DOHH2 (cell line): ENCODE measurements at regions not wholly inside any gene's neighbourhood (a gene's known extent, or its start where the extent isn't known, plus 50 kb on each side); places are given as distances from the start of the nearest gene placed in this dataset.

Source experiments
- H3F3A ChIP-seq: fragments of 200-600 bp; sonication (generic), shearing (Covaris generic); 2 replicates; pipeline ENCODE4 v1.6.0; 2016; ENCODE audit warnings: antibody characterized with exemption, mild to moderate bottlenecking; ENCODE audit not compliant: control insufficient read depth, insufficient read depth
- H3K27ac ChIP-seq: fragments of 200-600 bp; sonication (generic); 2 replicates; pipeline ENCODE4 v1.5.1; 2014; ENCODE audit warnings: low read depth, mild to moderate bottlenecking, low read length, moderate library complexity
- H3K27me3 ChIP-seq: fragments of 200-600 bp; sonication (generic); 2 replicates; pipeline ENCODE4 v1.6.1; 2014; ENCODE audit warnings: mild to moderate bottlenecking, low read length, mixed read lengths; ENCODE audit not compliant: control insufficient read depth
- H3K36me3 ChIP-seq: fragments of 200-600 bp; sonication (generic); 2 replicates; pipeline ENCODE4 v1.6.1; 2014; ENCODE audit warnings: mild to moderate bottlenecking, low read length, moderate library complexity, mixed read lengths; ENCODE audit not compliant: control insufficient read depth
- H3K4me1 ChIP-seq: fragments of 200-600 bp; sonication (generic); 2 replicates; pipeline ENCODE4 v1.6.1; 2014; ENCODE audit warnings: mild to moderate bottlenecking, low read length, mixed read lengths; ENCODE audit not compliant: control insufficient read depth
- H3K4me2 ChIP-seq: fragments of 200-600 bp; sonication (generic); 2 replicates; pipeline ENCODE4 v1.6.0; 2014; ENCODE audit warnings: mild to moderate bottlenecking, low read length, moderate library complexity
- H3K4me3 ChIP-seq: fragments of 200-600 bp; sonication (generic); 2 replicates; pipeline ENCODE4 v1.5.1; 2014; ENCODE audit warnings: mild to moderate bottlenecking, low read length, mixed read lengths
- H3K79me2 ChIP-seq: fragments of 200-600 bp; sonication (generic); 2 replicates; pipeline ENCODE4 v1.6.1; 2014; ENCODE audit warnings: mild to moderate bottlenecking, low read length, mixed read lengths; ENCODE audit not compliant: control insufficient read depth
- H3K9me2 ChIP-seq: fragments of 200-600 bp; sonication (generic); replicated peaks from 2 replicates; pipeline ENCODE4 v1.6.1; 2014; ENCODE audit warnings: mild to moderate bottlenecking, low read length, mixed read lengths; ENCODE audit not compliant: control insufficient read depth
- H3K9me3 ChIP-seq: fragments of 200-600 bp; sonication (generic); 2 replicates; pipeline ENCODE4 v1.6.1; 2014; ENCODE audit warnings: antibody characterized with exemption, low read length, mixed read lengths; ENCODE audit not compliant: control insufficient read depth, insufficient read depth
- H4K20me1 ChIP-seq: fragments of 200-600 bp; sonication (generic); 2 replicates; pipeline ENCODE4 v1.6.0; 2014; ENCODE audit warnings: low read depth, mild to moderate bottlenecking, antibody characterized with exemption, low read length, moderate library complexity; ENCODE audit not compliant: control insufficient read depth, insufficient read depth
- EZH2phosphoT487 ChIP-seq: fragments of 200-600 bp; sonication (generic); IDR thresholded peaks from 2 replicates; pipeline ENCODE4 v1.6.1; 2017; ENCODE audit warnings: borderline replicate concordance, mild to moderate bottlenecking, antibody characterized with exemption, low read length, moderate library complexity, mixed read lengths
- TF ChIP-seq, protein P1 (sequence below): fragments of 200-600 bp; sonication (generic); IDR thresholded peaks from one replicate; pipeline ENCODE4 v1.5.1; 2014; ENCODE audit warnings: antibody characterized with exemption, mild to moderate bottlenecking, low read depth, low read length; ENCODE audit not compliant: poor library complexity, severe bottlenecking

- H3K4me1 ChIP-seq: no peaks in the 10 kb centered on the region
- no peaks in the 10 kb centered on the region for H3K79me2 ChIP-seq
- no peaks in the 10 kb centered on the region for H3K27me3 ChIP-seq
- TF ChIP-seq, protein P1, sequence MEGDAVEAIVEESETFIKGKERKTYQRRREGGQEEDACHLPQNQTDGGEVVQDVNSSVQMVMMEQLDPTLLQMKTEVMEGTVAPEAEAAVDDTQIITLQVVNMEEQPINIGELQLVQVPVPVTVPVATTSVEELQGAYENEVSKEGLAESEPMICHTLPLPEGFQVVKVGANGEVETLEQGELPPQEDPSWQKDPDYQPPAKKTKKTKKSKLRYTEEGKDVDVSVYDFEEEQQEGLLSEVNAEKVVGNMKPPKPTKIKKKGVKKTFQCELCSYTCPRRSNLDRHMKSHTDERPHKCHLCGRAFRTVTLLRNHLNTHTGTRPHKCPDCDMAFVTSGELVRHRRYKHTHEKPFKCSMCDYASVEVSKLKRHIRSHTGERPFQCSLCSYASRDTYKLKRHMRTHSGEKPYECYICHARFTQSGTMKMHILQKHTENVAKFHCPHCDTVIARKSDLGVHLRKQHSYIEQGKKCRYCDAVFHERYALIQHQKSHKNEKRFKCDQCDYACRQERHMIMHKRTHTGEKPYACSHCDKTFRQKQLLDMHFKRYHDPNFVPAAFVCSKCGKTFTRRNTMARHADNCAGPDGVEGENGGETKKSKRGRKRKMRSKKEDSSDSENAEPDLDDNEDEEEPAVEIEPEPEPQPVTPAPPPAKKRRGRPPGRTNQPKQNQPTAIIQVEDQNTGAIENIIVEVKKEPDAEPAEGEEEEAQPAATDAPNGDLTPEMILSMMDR: no peak
- TF ChIP-seq EZH2phosphoT487: no peak
- H3K9me3 ChIP-seq: no peaks in the 10 kb centered on the region
- no peaks in the 10 kb centered on the region for H3K36me3 ChIP-seq
- no peaks in the 10 kb centered on the region for H4K20me1 ChIP-seq
- H3K27ac ChIP-seq: no peak overlapping the region
- H3F3A ChIP-seq: no peaks in the 10 kb centered on the region
- no peak overlapping the region for H3K4me2 ChIP-seq
- H3K4me3 ChIP-seq: no peak overlapping the region
- H3K9me2 ChIP-seq: no peaks in the 10 kb centered on the region
Measured at GRCh38 chr17:33404070-33404819, 111.2 kb upstream of the ASIC2 start.

DNA sequence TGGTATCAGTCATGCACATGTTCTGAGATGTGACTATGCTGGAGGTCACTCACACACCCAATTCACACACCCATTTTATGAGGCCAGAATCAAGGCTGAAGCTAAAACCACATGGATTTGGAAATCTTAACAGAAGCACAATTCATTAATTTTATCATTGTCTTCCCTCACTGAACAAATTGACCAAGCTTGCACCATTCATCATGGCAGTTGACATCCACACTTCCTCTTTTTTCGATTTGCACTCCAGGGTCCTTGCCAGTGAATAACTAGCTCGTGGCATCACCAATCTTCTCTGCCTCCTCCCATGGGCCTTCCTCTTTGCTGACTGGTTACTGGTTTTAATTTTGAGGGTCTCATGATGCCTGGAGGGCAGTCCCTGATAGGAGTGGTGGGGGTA, 123.0 kb upstream of the ASIC2 start:
- TF ChIP-seq, protein P1: no peak
- no peak for TF ChIP-seq EZH2phosphoT487
- H3K27me3 ChIP-seq: no peaks in the 10 kb centered on the region
- H3K79me2 ChIP-seq: no peaks in the 10 kb centered on the region
- H4K20me1 ChIP-seq: no peaks in the 10 kb centered on the region
- no peaks in the 10 kb centered on the region for H3K9me3 ChIP-seq
- no peak overlapping the region for H3K4me3 ChIP-seq
- no peaks in the 10 kb centered on the region for H3F3A ChIP-seq
- H3K9me2 ChIP-seq: no peaks in the 10 kb centered on the region
- no peaks in the 10 kb centered on the region for H3K4me1 ChIP-seq
- H3K4me2 ChIP-seq: no peak overlapping the region
- no peaks in the 10 kb centered on the region for H3K36me3 ChIP-seq
- H3K27ac ChIP-seq: no peak overlapping the region

DNA sequence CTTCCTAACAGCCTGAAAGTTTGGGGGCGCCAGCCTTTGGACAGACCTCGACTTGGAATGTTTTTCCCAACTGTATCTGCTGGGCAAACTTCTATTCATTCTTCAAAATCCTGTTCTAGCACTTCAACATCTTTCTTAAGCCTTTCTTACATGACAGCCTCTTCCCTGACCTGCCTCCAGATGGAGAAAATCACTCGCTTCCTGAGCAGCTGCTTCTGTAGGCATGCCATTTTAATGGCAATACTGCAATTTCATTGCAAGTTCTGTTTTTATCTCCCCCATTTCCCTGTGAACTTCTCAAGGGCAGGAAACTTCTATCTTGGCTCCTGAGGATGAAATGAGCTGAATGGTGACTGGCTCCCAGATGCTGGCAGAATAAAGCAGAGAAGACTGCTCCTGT, 128.8 kb upstream of the ASIC2 start:
- Histone ChIP-seq H3K36me3 (no peaks in the 10 kb centered on the region), H3K27me3 (no peaks in the 10 kb centered on the region), H3K79me2 (no peaks in the 10 kb centered on the region), H4K20me1 (no peaks in the 10 kb centered on the region), H3K27ac (no peak overlapping the region), H3K9me2 (no peaks in the 10 kb centered on the region), H3K9me3 (no peaks in the 10 kb centered on the region), H3K4me3 (no peak overlapping the region), H3K4me2 (no peak overlapping the region), H3K4me1 (no peaks in the 10 kb centered on the region), H3F3A (no peaks in the 10 kb centered on the region)
- TF ChIP-seq, protein P1: no peak
- no peak for TF ChIP-seq EZH2phosphoT487
